ENCODE measurements at regions not wholly inside any gene's neighbourhood (a gene's known extent, or its start where the extent isn't known, plus 50 kb on each side); places are given as distances from the start of the nearest gene placed in this dataset.

DNA sequence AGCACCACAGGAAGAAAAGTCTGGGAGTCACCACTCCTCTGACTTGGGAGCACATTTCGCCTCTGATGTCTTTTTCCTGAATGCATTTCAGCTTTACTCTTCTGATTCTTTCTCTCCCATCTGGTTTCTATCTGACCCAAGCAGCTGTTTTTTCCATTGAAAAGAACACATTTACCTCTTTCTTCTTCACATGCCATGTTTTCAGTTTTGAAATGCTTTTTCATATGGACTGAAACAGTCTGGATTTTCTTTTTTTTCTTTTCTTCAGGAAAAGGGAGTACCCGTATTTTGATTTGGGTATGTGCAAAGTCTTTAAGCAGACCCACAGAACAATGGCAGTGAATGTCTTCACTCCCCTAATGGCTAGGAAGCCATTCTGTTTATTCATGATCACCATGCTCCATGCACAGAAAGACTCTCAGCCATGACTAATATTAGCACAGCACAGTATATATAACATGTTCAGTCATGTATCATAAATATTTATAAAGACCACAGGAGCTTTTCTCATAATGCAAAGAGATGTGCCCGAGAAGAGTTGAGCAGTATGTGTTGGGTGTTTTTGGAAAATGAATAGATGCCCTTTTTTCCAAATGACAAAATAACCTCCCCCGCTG is 82.7 kb upstream of the LRIG1 start:
- ChIA-PET POLR2A (no interaction called here), CTCF (interaction anchor here (1.1 kb wide), 1 partner anchor 239 kb away, joined by 4 read pairs; no protein-coding TSS in a partner anchor)
- H3K9ac ChIP-seq (replicated peaks; ENCODE audit: extremely low read depth, insufficient read depth, low read length), result no peak overlapping the region
- H3K4me2 ChIP-seq (ENCODE audit: insufficient read depth, low read length), result no peak overlapping the region
- DNase-seq (ENCODE audit: low read depth, low spot score) (no peak), FAIRE-seq (no peak)
- no peaks in the 10 kb centered on the region for H3K9me3 ChIP-seq (replicated peaks; ENCODE audit: control insufficient read depth, insufficient read depth, low read length)
- BruUV-seq (replicated peaks), result no TSS peak
- H3K27me3 ChIP-seq (ENCODE audit: control insufficient read depth in 2 of 2, insufficient read depth in 2 of 2, low read length in 2 of 2), result peaks cover 0 to 2% of the 10 kb centered on the region in 2 experiments
- H2AFZ ChIP-seq (ENCODE audit: low read depth, low read length), result no peak overlapping the region
- dilution Hi-C loops (cut with MboI; ENCODE audit: extremely low pct_ligation_motif_present, low sequenced_read_pairs), result no loop called here
- H3K36me3 ChIP-seq (ENCODE audit: control insufficient read depth in 2 of 2, extremely low read depth in 1 of 2, insufficient read depth in 2 of 2, low read length in 2 of 2), result no peaks in the 10 kb centered on the region
- no peak overlapping the region for H3K4me3 ChIP-seq (replicated peaks in 1 of 3; ENCODE audit: insufficient read depth in 1 of 3, low read depth in 1 of 3, low read length in 3 of 3)
- H3K27ac ChIP-seq (ENCODE audit: insufficient read depth, low read depth, low read length), result no peak overlapping the region
- no peaks in the 10 kb centered on the region for H3K9me1 ChIP-seq (replicated peaks; ENCODE audit: control insufficient read depth, extremely low read depth, insufficient read depth, low read length)
- intact Hi-C loops (cut with micrococcal nuclease), result no loop called here
- H3K79me2 ChIP-seq (ENCODE audit: control insufficient read depth, insufficient read depth, low read length), result no peaks in the 10 kb centered on the region
- no peak for TF ChIP-seq FOS (IDR thresholded peaks at IDR 0.05; ENCODE audit: borderline replicate concordance, insufficient read depth, low read length)
- TF ChIP-seq MYC (IDR thresholded peaks at IDR 0.05; ENCODE audit: low read depth, low read length), result no peak
- TF ChIP-seq EZH2 (IDR thresholded peaks at IDR 0.05; ENCODE audit: borderline replicate concordance, low read depth, low read length, severe bottlenecking), result no peak
- TF ChIP-seq, protein P1, sequence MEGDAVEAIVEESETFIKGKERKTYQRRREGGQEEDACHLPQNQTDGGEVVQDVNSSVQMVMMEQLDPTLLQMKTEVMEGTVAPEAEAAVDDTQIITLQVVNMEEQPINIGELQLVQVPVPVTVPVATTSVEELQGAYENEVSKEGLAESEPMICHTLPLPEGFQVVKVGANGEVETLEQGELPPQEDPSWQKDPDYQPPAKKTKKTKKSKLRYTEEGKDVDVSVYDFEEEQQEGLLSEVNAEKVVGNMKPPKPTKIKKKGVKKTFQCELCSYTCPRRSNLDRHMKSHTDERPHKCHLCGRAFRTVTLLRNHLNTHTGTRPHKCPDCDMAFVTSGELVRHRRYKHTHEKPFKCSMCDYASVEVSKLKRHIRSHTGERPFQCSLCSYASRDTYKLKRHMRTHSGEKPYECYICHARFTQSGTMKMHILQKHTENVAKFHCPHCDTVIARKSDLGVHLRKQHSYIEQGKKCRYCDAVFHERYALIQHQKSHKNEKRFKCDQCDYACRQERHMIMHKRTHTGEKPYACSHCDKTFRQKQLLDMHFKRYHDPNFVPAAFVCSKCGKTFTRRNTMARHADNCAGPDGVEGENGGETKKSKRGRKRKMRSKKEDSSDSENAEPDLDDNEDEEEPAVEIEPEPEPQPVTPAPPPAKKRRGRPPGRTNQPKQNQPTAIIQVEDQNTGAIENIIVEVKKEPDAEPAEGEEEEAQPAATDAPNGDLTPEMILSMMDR (IDR thresholded peaks at IDR 0.05; ENCODE audit: extremely low read depth in 1 of 2, insufficient read depth in 1 of 2, low read depth in 1 of 2, low read length in 2 of 2), result no peak
- no peak for TF ChIP-seq GATA2 (IDR thresholded peaks at IDR 0.05; ENCODE audit: insufficient read depth, insufficient read length, low read depth, low read length)
- TF ChIP-seq POLR2A (IDR thresholded peaks at IDR 0.05; ENCODE audit: low read depth, low read length), result no peak
- no peak for TF ChIP-seq JUN (IDR thresholded peaks at IDR 0.05; ENCODE audit: borderline replicate concordance, insufficient read depth, insufficient read length, low read depth)
- no peak for TF ChIP-seq POLR2AphosphoS5 (IDR thresholded peaks at IDR 0.05; ENCODE audit: insufficient read depth, low read depth, low read length)
- H3K4me1 ChIP-seq (ENCODE audit: control insufficient read depth, extremely low read depth, insufficient read depth, low read length), result no peaks in the 10 kb centered on the region
- H4K20me1 ChIP-seq (replicated peaks; ENCODE audit: control insufficient read depth, extremely low read depth, insufficient read depth, low read length), result no peaks in the 10 kb centered on the region

Measured in endothelial cell of umbilical vein (primary cell).